ENCODE measurements at regions not wholly inside any gene's neighbourhood (a gene's known extent, or its start where the extent isn't known, plus 50 kb on each side); places are given as distances from the start of the nearest gene placed in this dataset.

DNA sequence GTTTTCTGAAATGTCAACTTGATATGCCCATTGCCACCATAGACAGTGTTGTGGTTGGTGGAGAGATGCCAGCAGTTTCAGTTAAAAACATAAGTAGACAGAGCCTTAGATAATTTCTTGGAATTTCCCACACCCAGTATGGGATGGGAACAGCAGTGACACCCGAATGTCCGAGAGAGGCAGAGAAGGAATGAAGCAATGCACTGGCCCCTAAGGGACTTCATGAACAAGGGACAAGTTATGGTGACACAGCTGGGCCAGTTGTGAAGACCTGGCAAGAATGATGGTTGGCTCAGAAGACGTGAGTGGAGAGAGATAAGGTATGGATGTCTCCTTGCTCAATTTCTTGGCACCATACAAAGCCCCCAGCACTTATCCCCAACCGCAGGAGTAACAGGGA, 165.2 kb upstream of the APCDD1 start:
- Histone ChIP-seq H3K27ac (no peak overlapping the region), H3K4me3 (no peak overlapping the region)
- TF ChIP-seq, protein P1, sequence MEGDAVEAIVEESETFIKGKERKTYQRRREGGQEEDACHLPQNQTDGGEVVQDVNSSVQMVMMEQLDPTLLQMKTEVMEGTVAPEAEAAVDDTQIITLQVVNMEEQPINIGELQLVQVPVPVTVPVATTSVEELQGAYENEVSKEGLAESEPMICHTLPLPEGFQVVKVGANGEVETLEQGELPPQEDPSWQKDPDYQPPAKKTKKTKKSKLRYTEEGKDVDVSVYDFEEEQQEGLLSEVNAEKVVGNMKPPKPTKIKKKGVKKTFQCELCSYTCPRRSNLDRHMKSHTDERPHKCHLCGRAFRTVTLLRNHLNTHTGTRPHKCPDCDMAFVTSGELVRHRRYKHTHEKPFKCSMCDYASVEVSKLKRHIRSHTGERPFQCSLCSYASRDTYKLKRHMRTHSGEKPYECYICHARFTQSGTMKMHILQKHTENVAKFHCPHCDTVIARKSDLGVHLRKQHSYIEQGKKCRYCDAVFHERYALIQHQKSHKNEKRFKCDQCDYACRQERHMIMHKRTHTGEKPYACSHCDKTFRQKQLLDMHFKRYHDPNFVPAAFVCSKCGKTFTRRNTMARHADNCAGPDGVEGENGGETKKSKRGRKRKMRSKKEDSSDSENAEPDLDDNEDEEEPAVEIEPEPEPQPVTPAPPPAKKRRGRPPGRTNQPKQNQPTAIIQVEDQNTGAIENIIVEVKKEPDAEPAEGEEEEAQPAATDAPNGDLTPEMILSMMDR (IDR thresholded peaks at IDR 0.05): no peak
- DNase-seq (ENCODE audit: low spot score): no peak

DNA sequence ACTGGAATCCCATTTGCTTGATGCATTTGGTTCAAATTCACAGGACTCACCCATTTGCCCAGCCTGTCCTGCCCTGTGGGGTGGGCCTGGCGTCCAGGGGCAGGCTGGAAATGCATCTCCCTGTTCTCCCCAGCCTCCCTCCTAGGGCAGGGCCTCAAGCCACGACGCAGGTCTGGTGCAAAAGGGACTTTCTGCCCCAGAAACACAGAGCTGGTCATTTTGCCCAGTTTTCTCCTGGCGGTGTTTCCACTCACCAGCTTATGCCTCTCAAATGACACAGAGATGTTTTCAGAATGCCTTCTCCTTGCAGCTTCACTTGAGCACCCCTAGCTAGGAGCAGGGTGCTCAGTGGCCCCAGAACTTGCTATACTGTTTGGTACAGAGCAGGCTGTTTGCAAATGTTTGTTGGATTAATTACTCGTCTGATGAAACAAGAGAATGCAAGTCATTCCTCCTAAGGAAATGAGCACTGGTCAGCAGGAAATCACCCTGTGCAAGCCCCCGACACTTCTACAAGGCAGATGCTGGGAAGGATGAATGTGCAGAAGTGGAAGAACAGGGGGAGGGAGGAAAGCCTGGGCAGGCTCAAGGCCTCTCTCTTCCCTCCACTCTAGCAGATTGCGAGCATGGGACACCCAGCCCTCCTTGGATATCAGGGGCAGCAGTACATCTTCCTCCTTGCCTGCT, 164.3 kb upstream of the APCDD1 start:
- TF ChIP-seq, protein P1 (IDR thresholded peaks at IDR 0.05): no peak
- H3K4me3 ChIP-seq: no peak overlapping the region
- H3K27ac ChIP-seq: peak overlapping the region in 1 of 2 donors; percentile 66
- DNase-seq (ENCODE audit: low spot score): no peak

DNA sequence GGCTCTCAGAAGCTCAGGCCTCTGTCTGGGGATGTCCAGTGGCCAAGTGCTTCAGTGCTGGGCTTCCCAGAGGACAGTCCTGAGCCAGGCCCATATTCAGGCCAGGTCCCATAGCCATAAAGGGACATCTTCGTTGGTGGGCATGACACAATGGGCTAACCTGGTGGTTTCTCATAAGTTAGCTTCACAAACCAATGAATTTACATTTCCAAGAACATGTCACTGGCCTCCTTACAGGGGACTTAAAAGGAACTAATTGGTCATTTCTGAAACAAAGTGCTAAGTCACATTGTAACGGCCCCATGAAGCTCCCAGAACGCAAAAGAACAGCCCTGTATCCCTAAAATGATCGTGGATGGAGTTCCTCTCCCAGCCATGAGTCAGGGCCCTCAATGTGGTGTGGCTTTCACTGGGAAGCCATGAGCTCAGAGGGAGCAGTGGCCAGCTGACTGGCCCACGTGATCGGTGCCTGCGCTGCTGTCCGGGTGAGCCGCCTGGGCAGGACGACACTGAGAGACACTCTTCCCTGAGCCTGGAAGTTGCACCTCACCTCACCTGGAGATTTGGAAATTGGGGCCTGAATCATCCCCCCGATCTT, 163.7 kb upstream of the APCDD1 start:
- DNase-seq (ENCODE audit: low spot score): no peak
- TF ChIP-seq, protein P1 (IDR thresholded peaks at IDR 0.05): no peak
- peak overlapping the region in 1 of 2 donors; percentile 66 for H3K27ac ChIP-seq

DNA sequence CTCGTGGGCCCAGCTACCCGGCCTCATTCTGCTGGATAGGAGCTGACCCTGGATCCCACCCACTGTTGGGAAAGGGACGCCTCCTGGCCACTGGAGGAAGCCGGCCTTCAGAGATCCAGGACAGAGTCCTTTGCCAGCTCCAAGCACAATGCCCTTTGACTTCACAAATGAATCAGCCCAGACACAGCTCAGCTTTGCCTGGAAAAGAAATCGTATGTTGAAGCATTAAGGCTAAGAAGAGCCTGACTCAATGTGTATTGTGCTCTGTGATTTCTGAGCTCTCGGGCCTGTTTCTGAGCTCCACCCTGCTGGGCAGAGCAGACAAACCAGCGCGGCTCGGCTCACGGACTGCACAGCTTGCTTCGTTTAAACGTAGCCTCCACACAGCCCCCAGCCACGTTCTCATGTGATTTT, 162.9 kb upstream of the APCDD1 start:
- TF ChIP-seq, protein P1 (IDR thresholded peaks at IDR 0.05): no peak
- no peak for DNase-seq (ENCODE audit: low spot score)
- no peak overlapping the region for H3K4me3 ChIP-seq
- H3K27ac ChIP-seq: peak overlapping the region in 1 of 2 donors; percentile 66

More for the DNA sequence above, 163.7 kb upstream of the APCDD1 start:
- no peak overlapping the region for H3K4me3 ChIP-seq

- no peak for DNase-seq (ENCODE audit: low spot score)
- no peak overlapping the region for H3K4me3 ChIP-seq
- no peak overlapping the region for H3K27ac ChIP-seq
- TF ChIP-seq, protein P1 (IDR thresholded peaks at IDR 0.05): no peak
Measured at GRCh38 chr18:10293966-10294365, 160.5 kb upstream of the APCDD1 start.

GRCh38 chr18:10295751-10296150, 158.7 kb upstream of the APCDD1 start:
- Histone ChIP-seq H3K27ac (no peak overlapping the region), H3K4me3 (no peak overlapping the region)
- TF ChIP-seq, protein P1 (IDR thresholded peaks at IDR 0.05): no peak
- DNase-seq (ENCODE audit: low spot score): no peak

GRCh38 chr18:10296491-10296890, 157.9 kb upstream of the APCDD1 start:
- TF ChIP-seq, protein P1 (IDR thresholded peaks at IDR 0.05): no peak
- Histone ChIP-seq H3K4me3 (no peak overlapping the region), H3K27ac (no peak overlapping the region)
- no peak for DNase-seq (ENCODE audit: low spot score)
